Hepatocyte (in vitro differentiated cells): ENCODE measurements at regions not wholly inside any gene's neighbourhood (a gene's known extent, or its start where the extent isn't known, plus 50 kb on each side); places are given as distances from the start of the nearest gene placed in this dataset.

Source experiments
- DNase-seq: peaks from one replicate; pipeline ENCODE4 v3.0.0-alpha.2; 2016; ENCODE audit warnings: low spot score
- H2AFZ ChIP-seq: fragments of 200-600 bp; sonication (generic); 2 replicates; pipeline ENCODE4 v1.6.0; 2016; ENCODE audit warnings: antibody characterized with exemption, mild to moderate bottlenecking
- H3K27ac ChIP-seq: fragments of 200-600 bp; sonication (generic); 2 replicates; pipeline ENCODE4 v1.5.1; 2016; ENCODE audit warnings: mild to moderate bottlenecking
- H3K27me3 ChIP-seq: fragments of 200-600 bp; sonication (generic); 2 replicates; pipeline ENCODE4 v1.6.1; 2016
- H3K36me3 ChIP-seq: fragments of 200-600 bp; sonication (generic); replicated peaks from 2 replicates; pipeline ENCODE4 v1.5.1; 2016; ENCODE audit warnings: low read depth; ENCODE audit not compliant: insufficient read depth
- H3K4me1 ChIP-seq: fragments of 200-600 bp; sonication (generic); 2 replicates; pipeline ENCODE4 v1.5.1; 2016; ENCODE audit warnings: mild to moderate bottlenecking, moderate library complexity; ENCODE audit not compliant: insufficient read depth
- H3K4me2 ChIP-seq: fragments of 200-600 bp; sonication (generic); 2 replicates; pipeline ENCODE4 v1.6.0; 2016
- H3K4me3 ChIP-seq: fragments of 200-600 bp; sonication (generic); 2 replicates; pipeline ENCODE4 v1.5.1; 2016; ENCODE audit warnings: mild to moderate bottlenecking
- H3K79me2 ChIP-seq: fragments of 200-600 bp; sonication (generic); 2 replicates; pipeline ENCODE4 v1.6.0; 2017; ENCODE audit warnings: mild to moderate bottlenecking
- H3K9me2 ChIP-seq: fragments of 200-600 bp; sonication (generic); replicated peaks from 2 replicates; pipeline ENCODE4 v1.6.0; 2017; ENCODE audit warnings: mild to moderate bottlenecking; ENCODE audit not compliant: insufficient read depth
- H3K9me3 ChIP-seq: fragments of 200-600 bp; sonication (generic); 2 replicates; pipeline ENCODE4 v1.5.1; 2016; ENCODE audit warnings: low read depth, mild to moderate bottlenecking
- H4K20me1 ChIP-seq: fragments of 200-600 bp; sonication (generic); 2 replicates; pipeline ENCODE4 v1.6.0; 2016; ENCODE audit warnings: mild to moderate bottlenecking; ENCODE audit not compliant: insufficient read depth, poor library complexity, severe bottlenecking
- CTCF ChIP-seq: fragments of 200-600 bp; sonication (generic); IDR thresholded peaks from 2 replicates; pipeline ENCODE4 v1.5.1; 2016; ENCODE audit warnings: antibody characterized with exemption, mild to moderate bottlenecking; ENCODE audit not compliant: poor library complexity
- EZH2 ChIP-seq: fragments of 200-600 bp; sonication (generic); IDR thresholded peaks from 2 replicates; pipeline ENCODE4 v1.6.1; 2016; ENCODE audit warnings: antibody characterized with exemption, mild to moderate bottlenecking, borderline replicate concordance
- EZH2phosphoT487 ChIP-seq: fragments of 200-600 bp; sonication (generic); IDR thresholded peaks from one replicate; pipeline ENCODE4 v1.6.1; 2018; ENCODE audit warnings: antibody characterized with exemption, mild to moderate bottlenecking, low read depth, moderate library complexity; ENCODE audit not compliant: unreplicated experiment, severe bottlenecking
- WGBS: methylation state at CpG from one replicate; pipeline ENCODE4 v1.1.6; 2016; ENCODE audit warnings: low lambda C conversion rate; ENCODE audit errors: missing lambda C conversion rate; 5-methylcytosine and 5-hydroxymethylcytosine counted together

- Histone ChIP-seq H3K4me3 (no peak overlapping the region), H2AFZ (no peak overlapping the region), H3K27me3 (peaks cover 19% of the 10 kb centered on the region), H3K4me2 (no peak overlapping the region), H3K27ac (no peak overlapping the region), H3K9me2 (no peaks in the 10 kb centered on the region), H3K9me3 (no peaks in the 10 kb centered on the region), H4K20me1 (no peaks in the 10 kb centered on the region), H3K36me3 (no peaks in the 10 kb centered on the region), H3K4me1 (no peaks in the 10 kb centered on the region), H3K79me2 (no peaks in the 10 kb centered on the region)
- TF ChIP-seq CTCF (no peak), EZH2 (no peak), EZH2phosphoT487 (no peak)
- no peak for DNase-seq
- 82% methylated on average over 5 of the region's 5 CpGs for WGBS
Observed at GRCh38 chr15:98560338-98560737, 88.0 kb upstream of the IGF1R start.

DNA sequence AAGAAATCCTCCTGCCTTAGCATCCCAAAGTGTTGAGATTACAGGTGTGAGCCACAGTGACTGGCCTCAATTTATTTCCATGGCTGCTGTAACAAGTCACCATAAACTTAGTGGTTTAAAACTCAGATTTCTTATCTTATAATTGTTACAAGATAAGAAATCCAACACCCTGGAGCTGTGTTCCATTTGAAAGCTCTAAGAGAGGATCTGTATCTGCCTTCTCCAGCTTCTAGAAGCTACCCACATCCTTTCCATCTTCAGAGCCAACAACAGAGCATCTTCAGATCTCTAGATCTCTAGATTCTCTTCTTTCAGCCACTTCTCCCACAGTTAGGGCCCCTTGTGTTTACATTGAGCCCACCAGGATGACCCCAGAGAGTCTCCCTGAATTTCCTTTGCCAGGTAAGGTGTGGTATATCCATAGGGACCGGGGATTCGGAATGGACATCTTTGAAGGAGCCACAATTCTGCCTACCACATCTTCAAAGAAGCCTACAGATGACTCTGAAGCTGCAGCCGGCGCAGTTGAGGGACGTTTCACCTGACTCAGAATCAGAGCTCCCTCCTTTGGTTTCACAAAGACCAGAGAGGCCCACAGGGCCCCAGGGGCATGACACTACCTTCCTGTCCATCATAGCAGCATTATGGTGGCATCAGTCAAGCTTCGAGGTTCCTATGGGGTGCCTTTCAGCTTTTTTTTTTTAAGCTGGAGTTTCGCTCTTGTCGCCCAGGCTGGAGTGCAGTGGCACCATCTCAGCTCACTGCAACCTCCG is 87.0 kb upstream of the IGF1R start:
- Histone ChIP-seq H2AFZ (no peak overlapping the region), H3K9me2 (no peaks in the 10 kb centered on the region), H3K36me3 (no peaks in the 10 kb centered on the region), H4K20me1 (no peaks in the 10 kb centered on the region), H3K4me3 (no peak overlapping the region), H3K27me3 (peaks cover 18% of the 10 kb centered on the region), H3K79me2 (no peaks in the 10 kb centered on the region), H3K9me3 (no peaks in the 10 kb centered on the region), H3K27ac (no peak overlapping the region), H3K4me2 (no peak overlapping the region), H3K4me1 (no peaks in the 10 kb centered on the region)
- 83% methylated on average over 9 of the region's 9 CpGs for WGBS
- TF ChIP-seq CTCF: no peak
- TF ChIP-seq EZH2phosphoT487: no peak
- no peak for TF ChIP-seq EZH2
- DNase-seq: no peak

DNA sequence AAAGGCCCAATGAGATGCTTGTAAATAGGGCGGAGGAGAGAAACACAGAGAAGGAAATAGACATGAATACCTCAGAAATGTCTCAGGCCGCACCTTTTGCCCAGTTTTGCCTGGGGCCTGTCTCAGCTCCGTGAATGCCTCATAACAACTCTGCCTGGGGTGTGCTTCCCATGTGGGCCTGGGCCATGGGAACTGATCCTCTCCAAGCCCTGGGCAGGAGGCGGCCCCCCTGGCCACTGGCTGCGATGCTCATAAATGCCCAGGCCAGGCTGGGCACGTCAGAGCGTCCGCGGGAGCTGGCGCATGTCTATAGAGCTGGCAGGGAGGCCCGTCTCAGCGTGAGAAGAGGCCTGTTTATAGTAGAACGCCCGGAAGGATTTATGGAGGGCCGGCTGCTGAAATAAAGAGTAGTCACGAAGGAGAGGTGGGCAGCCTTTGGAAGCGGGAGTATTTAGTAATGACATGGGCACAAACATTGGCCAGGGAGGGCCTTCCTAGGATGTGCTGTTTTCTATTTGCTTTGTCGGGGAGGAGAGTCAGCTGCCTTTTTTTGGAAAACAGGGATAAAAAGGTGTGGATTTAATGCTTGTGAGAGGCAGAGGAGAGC is 85.9 kb upstream of the IGF1R start:
- H3K27ac ChIP-seq: peak overlapping the region; percentile 34
- no peaks in the 10 kb centered on the region for H3K36me3 ChIP-seq
- no peak overlapping the region for H2AFZ ChIP-seq
- no peaks in the 10 kb centered on the region for H3K79me2 ChIP-seq
- no peak for DNase-seq
- WGBS: 76% methylated on average over 18 of the region's 18 CpGs
- H3K9me3 ChIP-seq: no peaks in the 10 kb centered on the region
- TF ChIP-seq CTCF (no peak), EZH2 (no peak), EZH2phosphoT487 (no peak)
- no peak overlapping the region for H3K4me2 ChIP-seq
- no peaks in the 10 kb centered on the region for H3K4me1 ChIP-seq
- no peaks in the 10 kb centered on the region for H4K20me1 ChIP-seq
- H3K4me3 ChIP-seq: no peak overlapping the region
- H3K9me2 ChIP-seq: no peaks in the 10 kb centered on the region
- H3K27me3 ChIP-seq: peaks cover 12% of the 10 kb centered on the region
